Activated naive CD8-positive, alpha-beta T cell treated with anti-CD3 and anti-CD28 coated beads, Interleukin-2, amount 10 ng/mL, durations not matched to agents 7 days and 5 days (primary cell): ENCODE measurements at regions not wholly inside any gene's neighbourhood (a gene's known extent, or its start where the extent isn't known, plus 50 kb on each side); places are given as distances from the start of the nearest gene placed in this dataset.

Experiments used
- ATAC-seq: fragments of 150-1000 bp; cut with Tn5 transposase; one replicate; pipeline ENCODE4 v1.10.0; 2021; ENCODE audit warnings: low read depth, moderate library complexity
- POLR2A ChIA-PET: fragments of 350-600 bp; sonication (Branson Sonifier 250); formaldehyde crosslinking; loops from one replicate; lab custom pipeline; 2021; ENCODE audit warnings: antibody characterized with exemption; lab: Charles Lee
- DNase-seq: peaks from one replicate; pipeline ENCODE4 v3.0.0; 2021
- H3K27ac Mint-ChIP-seq: one replicate; pipeline ENCODE4 v1.8.0; 2022; ENCODE audit warnings: mild to moderate bottlenecking, mixed read lengths
- H3K27me3 Mint-ChIP-seq: one replicate; pipeline ENCODE4 v1.8.0; 2022; ENCODE audit warnings: mild to moderate bottlenecking, moderate library complexity, mixed read lengths
- H3K36me3 Mint-ChIP-seq: one replicate; pipeline ENCODE4 v1.8.0; 2021; ENCODE audit warnings: mild to moderate bottlenecking, mixed read lengths
- H3K4me1 Mint-ChIP-seq: one replicate; pipeline ENCODE4 v1.8.0; 2021; ENCODE audit warnings: mixed read lengths
- H3K4me3 Mint-ChIP-seq: one replicate; pipeline ENCODE4 v1.8.0; 2022; ENCODE audit warnings: mild to moderate bottlenecking, moderate library complexity, mixed read lengths
- H3K9me3 Mint-ChIP-seq: one replicate; pipeline ENCODE4 v1.8.0; 2021; ENCODE audit warnings: mixed read lengths

- no peaks in the 10 kb centered on the region for H3K4me1 Mint-ChIP-seq
- ATAC-seq (no peak), DNase-seq (no peak)
- no peak overlapping the region for H3K27ac Mint-ChIP-seq
- H3K27me3 Mint-ChIP-seq, result peaks cover 3% of the 10 kb centered on the region
- H3K9me3 Mint-ChIP-seq, result peaks cover 3% of the 10 kb centered on the region
- POLR2A ChIA-PET, result no interaction called here
- H3K4me3 Mint-ChIP-seq, result no peak overlapping the region
- no peaks in the 10 kb centered on the region for H3K36me3 Mint-ChIP-seq
Observed at GRCh38 chr14:66036547-66036946, 449.6 kb upstream of the CCDC196 start.

DNA sequence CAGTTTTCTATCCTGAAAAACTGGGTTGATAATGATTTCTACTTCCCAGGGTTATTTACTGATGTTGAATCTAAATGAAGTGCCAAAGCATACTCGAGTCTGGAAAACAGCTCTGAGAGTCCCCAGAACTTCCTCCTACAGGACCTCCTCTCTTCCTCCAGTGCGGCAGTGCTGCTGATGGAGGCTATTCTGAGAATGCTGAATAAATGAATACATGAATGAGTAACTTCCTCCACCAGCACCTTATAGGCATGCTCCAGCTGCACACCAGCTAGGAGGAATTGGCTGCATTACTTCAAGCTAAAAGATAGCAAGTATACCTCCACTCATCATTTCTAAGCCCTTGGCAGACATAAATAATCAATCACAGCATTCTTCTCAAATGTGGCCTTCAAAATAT is 448.8 kb upstream of the CCDC196 start:
- POLR2A ChIA-PET, result no interaction called here
- Mint-ChIP-seq H3K27ac (no peak overlapping the region), H3K9me3 (peaks cover 3% of the 10 kb centered on the region), H3K4me1 (no peaks in the 10 kb centered on the region), H3K4me3 (no peak overlapping the region), H3K36me3 (no peaks in the 10 kb centered on the region), H3K27me3 (peaks cover 3% of the 10 kb centered on the region)
- ATAC-seq (no peak), DNase-seq (no peak)

GRCh38 chr14:66038212-66038611 is 448.0 kb upstream of the CCDC196 start:
- no peak overlapping the region for H3K27ac Mint-ChIP-seq
- POLR2A ChIA-PET, result no interaction called here
- peaks cover 3% of the 10 kb centered on the region for H3K9me3 Mint-ChIP-seq
- no peak overlapping the region for H3K4me3 Mint-ChIP-seq
- DNase-seq (no peak), ATAC-seq (no peak)
- H3K36me3 Mint-ChIP-seq, result no peaks in the 10 kb centered on the region
- no peaks in the 10 kb centered on the region for H3K4me1 Mint-ChIP-seq
- peaks cover 3% of the 10 kb centered on the region for H3K27me3 Mint-ChIP-seq

GRCh38 chr14:66038618-66039017 is 447.6 kb upstream of the CCDC196 start:
- ATAC-seq (no peak), DNase-seq (no peak)
- H3K27me3 Mint-ChIP-seq, result peaks cover 3% of the 10 kb centered on the region
- POLR2A ChIA-PET, result no interaction called here
- H3K4me3 Mint-ChIP-seq, result no peak overlapping the region
- peaks cover 3% of the 10 kb centered on the region for H3K9me3 Mint-ChIP-seq
- no peak overlapping the region for H3K27ac Mint-ChIP-seq
- H3K4me1 Mint-ChIP-seq, result no peaks in the 10 kb centered on the region
- H3K36me3 Mint-ChIP-seq, result no peaks in the 10 kb centered on the region

GRCh38 chr14:66039495-66039894 is 446.7 kb upstream of the CCDC196 start:
- Mint-ChIP-seq H3K4me1 (no peaks in the 10 kb centered on the region), H3K36me3 (no peaks in the 10 kb centered on the region), H3K4me3 (no peak overlapping the region), H3K9me3 (no peaks in the 10 kb centered on the region), H3K27me3 (peaks cover 3% of the 10 kb centered on the region), H3K27ac (no peak overlapping the region)
- DNase-seq (no peak), ATAC-seq (no peak)
- POLR2A ChIA-PET, result no interaction called here

DNA sequence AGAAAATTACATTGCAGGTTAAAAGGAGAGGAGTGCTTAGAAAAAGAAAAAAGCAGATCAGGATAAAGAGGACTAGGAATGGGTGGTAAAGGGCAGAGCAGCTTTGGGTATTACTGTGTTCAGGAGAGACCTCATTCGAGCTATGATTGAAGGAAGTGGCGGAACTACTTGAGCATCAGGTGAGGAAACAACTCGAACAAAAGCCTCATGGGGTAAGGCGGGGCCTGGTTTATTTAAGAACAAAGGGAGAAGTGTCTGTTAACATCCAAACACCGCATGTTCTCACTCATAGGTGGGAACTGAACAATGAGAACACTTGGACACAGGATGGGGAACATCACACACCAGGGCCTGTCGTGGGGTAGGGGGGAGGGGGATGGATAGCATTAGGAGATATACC is 444.6 kb upstream of the CCDC196 start:
- no peaks in the 10 kb centered on the region for H3K27me3 Mint-ChIP-seq
- no peaks in the 10 kb centered on the region for H3K4me1 Mint-ChIP-seq
- peaks cover 2% of the 10 kb centered on the region for H3K9me3 Mint-ChIP-seq
- no peak overlapping the region for H3K4me3 Mint-ChIP-seq
- no peak for DNase-seq
- H3K36me3 Mint-ChIP-seq, result no peaks in the 10 kb centered on the region
- H3K27ac Mint-ChIP-seq, result no peak overlapping the region
- no peak for ATAC-seq
- POLR2A ChIA-PET, result no interaction called here

DNA sequence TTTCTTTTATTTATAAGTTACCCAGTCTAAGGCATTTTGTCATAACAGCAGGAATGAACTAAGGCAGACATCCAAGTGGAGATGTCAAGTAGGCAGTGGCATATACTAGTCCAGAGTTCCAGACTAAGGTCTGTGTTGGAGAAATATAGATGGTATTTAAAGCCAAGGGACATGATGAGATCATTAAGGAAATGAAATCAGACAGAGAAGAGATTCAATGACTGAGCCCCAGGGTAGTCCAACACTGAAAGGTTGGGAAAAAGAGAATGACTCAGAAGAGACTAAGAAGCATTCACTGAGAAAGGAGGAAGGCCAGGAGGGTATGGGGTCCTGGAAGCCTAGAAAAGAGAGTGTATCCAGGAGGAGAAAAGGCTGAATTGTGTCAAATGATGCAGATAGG is 442.2 kb upstream of the CCDC196 start:
- H3K4me3 Mint-ChIP-seq, result no peak overlapping the region
- peaks cover 15% of the 10 kb centered on the region for H3K27me3 Mint-ChIP-seq
- no peaks in the 10 kb centered on the region for H3K36me3 Mint-ChIP-seq
- H3K4me1 Mint-ChIP-seq, result no peaks in the 10 kb centered on the region
- DNase-seq, result no peak
- H3K27ac Mint-ChIP-seq, result no peak overlapping the region
- H3K9me3 Mint-ChIP-seq, result peaks cover 2% of the 10 kb centered on the region
- no peak for ATAC-seq
- POLR2A ChIA-PET, result no interaction called here

DNA sequence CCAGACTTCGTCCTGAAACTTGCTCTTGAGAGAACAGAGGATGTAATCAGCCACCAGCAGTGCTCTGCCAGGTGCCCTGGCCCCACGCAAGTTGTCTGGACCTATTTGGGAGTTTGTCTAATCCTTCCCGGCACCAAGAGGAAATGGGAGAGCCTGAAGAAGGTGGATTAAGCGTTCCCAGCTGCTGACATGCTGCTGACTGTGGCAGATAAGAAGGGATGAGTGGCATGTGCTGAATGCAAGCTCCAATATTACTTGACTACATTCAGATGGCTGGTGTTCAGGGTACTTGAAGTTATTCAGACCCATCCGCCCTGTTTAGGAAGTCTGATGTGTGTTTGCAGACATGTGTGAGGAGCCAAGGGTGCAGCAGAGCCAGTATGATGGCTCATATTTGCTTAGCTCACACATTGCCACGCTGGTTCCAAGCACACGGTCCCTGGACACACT is 440.6 kb upstream of the CCDC196 start:
- peaks cover 21% of the 10 kb centered on the region for H3K27me3 Mint-ChIP-seq
- ATAC-seq, result no peak
- no peak overlapping the region for H3K4me3 Mint-ChIP-seq
- no peak overlapping the region for H3K27ac Mint-ChIP-seq
- DNase-seq, result no peak
- H3K4me1 Mint-ChIP-seq, result no peaks in the 10 kb centered on the region
- H3K36me3 Mint-ChIP-seq, result no peaks in the 10 kb centered on the region
- POLR2A ChIA-PET, result no interaction called here
- H3K9me3 Mint-ChIP-seq, result peaks cover 5% of the 10 kb centered on the region

- Mint-ChIP-seq H3K27me3 (peaks cover 21% of the 10 kb centered on the region), H3K27ac (no peak overlapping the region), H3K4me3 (no peak overlapping the region), H3K36me3 (no peaks in the 10 kb centered on the region), H3K4me1 (no peaks in the 10 kb centered on the region), H3K9me3 (peaks cover 5% of the 10 kb centered on the region)
- ATAC-seq (no peak), DNase-seq (no peak)
- POLR2A ChIA-PET, result no interaction called here
Observed at GRCh38 chr14:66046035-66046434, 440.1 kb upstream of the CCDC196 start.

DNA sequence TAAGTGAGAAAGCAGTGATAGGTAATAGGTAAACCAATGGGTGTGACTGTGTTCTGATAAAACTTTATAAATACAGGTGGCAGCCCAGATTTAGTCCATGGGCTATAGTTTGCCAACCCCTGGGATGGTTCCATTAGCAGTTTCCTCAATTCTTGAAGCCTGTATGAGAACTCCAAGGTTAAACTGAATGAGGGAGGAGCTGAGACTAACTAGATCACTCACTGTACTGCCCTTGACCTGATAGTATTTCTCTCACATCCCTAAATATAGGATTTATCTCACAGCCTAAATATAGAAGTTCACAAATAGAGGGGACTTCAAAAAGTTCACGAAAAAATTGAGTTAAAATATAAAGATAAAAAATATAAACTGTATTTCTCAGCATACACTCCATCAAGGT is 439.6 kb upstream of the CCDC196 start:
- no peak overlapping the region for H3K4me3 Mint-ChIP-seq
- POLR2A ChIA-PET, result no interaction called here
- H3K27ac Mint-ChIP-seq, result no peak overlapping the region
- peaks cover 21% of the 10 kb centered on the region for H3K27me3 Mint-ChIP-seq
- peaks cover 5% of the 10 kb centered on the region for H3K9me3 Mint-ChIP-seq
- H3K36me3 Mint-ChIP-seq, result no peaks in the 10 kb centered on the region
- no peak for DNase-seq
- no peaks in the 10 kb centered on the region for H3K4me1 Mint-ChIP-seq
- no peak for ATAC-seq

- peaks cover 6% of the 10 kb centered on the region for H3K36me3 Mint-ChIP-seq
- no peak for DNase-seq
- no peak for ATAC-seq
- H3K27me3 Mint-ChIP-seq, result no peaks in the 10 kb centered on the region
- H3K4me1 Mint-ChIP-seq, result no peaks in the 10 kb centered on the region
- POLR2A ChIA-PET, result no interaction called here
- H3K4me3 Mint-ChIP-seq, result no peak overlapping the region
- peaks cover 10% of the 10 kb centered on the region for H3K9me3 Mint-ChIP-seq
- H3K27ac Mint-ChIP-seq, result no peak overlapping the region
Observed at GRCh38 chr14:66056268-66056907, 429.8 kb upstream of the CCDC196 start.

DNA sequence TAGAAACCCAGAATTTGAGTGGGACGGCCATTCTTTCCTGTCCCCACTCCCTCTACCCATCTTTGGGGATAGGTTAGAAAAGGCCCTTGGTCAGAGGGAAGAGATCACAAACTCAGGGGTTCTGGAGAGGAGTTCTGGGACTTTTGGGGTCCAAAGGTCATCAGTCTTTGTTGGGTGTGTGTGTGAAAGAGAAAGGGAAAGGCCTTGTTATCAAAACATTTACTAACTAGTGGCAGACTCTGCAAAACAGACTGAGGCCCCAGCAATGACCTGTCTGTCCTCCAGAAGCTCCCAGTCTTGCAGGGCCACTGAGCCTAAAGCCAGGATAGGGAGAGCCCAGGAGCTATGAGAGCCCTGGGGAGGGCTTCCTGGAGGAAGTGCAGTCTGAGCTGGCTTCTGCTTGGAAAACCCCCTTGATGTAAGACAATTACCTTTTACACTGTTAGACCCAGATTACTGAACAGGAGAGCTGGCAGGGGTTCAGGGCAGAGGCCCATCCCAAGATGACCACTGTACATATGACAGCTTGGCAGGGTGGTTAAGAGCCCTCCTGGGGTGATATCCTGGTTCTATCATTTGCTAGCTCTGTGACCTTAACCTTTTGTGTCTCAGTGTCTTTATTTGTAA is 429.1 kb upstream of the CCDC196 start:
- peaks cover 10% of the 10 kb centered on the region for H3K9me3 Mint-ChIP-seq
- no peak for ATAC-seq

DNA sequence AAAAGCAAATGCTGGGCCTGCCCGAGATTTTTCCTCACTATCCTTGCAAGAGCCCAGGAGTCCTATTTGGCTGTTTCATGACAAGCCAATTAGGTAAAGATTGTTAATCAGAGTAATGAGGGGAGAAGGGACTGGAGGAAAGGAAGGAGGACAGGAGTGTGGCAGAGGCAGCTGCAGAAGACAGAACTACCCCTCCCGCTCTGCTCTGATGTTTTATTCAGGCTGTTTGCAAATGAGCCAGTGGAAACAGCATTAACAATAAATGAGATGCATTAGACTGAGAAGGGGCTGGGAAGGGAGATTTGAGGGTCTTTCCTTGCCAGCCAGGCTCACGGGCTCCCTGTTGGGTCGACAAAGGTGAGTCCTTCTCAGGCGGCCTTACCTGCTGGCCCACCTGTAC is 421.0 kb upstream of the CCDC196 start:
- Mint-ChIP-seq H3K27ac (no peak overlapping the region), H3K4me3 (no peak overlapping the region), H3K27me3 (no peaks in the 10 kb centered on the region), H3K9me3 (no peaks in the 10 kb centered on the region), H3K36me3 (no peaks in the 10 kb centered on the region), H3K4me1 (peaks cover 5% of the 10 kb centered on the region)
- no peak for DNase-seq
- POLR2A ChIA-PET, result no interaction called here
- ATAC-seq, result no peak

More for the DNA sequence above, 429.1 kb upstream of the CCDC196 start:
- no peak overlapping the region for H3K27ac Mint-ChIP-seq
- POLR2A ChIA-PET, result no interaction called here
- H3K27me3 Mint-ChIP-seq, result no peaks in the 10 kb centered on the region
- no peak overlapping the region for H3K4me3 Mint-ChIP-seq
- peaks cover 6% of the 10 kb centered on the region for H3K36me3 Mint-ChIP-seq
- no peaks in the 10 kb centered on the region for H3K4me1 Mint-ChIP-seq
- no peak for DNase-seq

- Mint-ChIP-seq H3K4me1 (peaks cover 12% of the 10 kb centered on the region), H3K27me3 (peaks cover 5% of the 10 kb centered on the region), H3K27ac (no peak overlapping the region), H3K36me3 (no peaks in the 10 kb centered on the region), H3K4me3 (no peak overlapping the region), H3K9me3 (no peaks in the 10 kb centered on the region)
- DNase-seq (no peak), ATAC-seq (no peak)
- POLR2A ChIA-PET, result interaction anchor here (0.5 kb wide), 1 partner anchor 969 kb away, joined by 4 read pairs; no protein-coding TSS in a partner anchor
Observed at GRCh38 chr14:66066981-66067776, 419.0 kb upstream of the CCDC196 start.
